ENCODE measurements at regions not wholly inside any gene's neighbourhood (a gene's known extent, or its start where the extent isn't known, plus 50 kb on each side); places are given as distances from the start of the nearest gene placed in this dataset.

GRCh38 chr20:48419173-48419572 is 408.6 kb downstream of the PREX1 start:
- Histone ChIP-seq H3K9ac (ENCODE audit: control insufficient read depth, insufficient read depth, low read length) (no peak overlapping the region), H3K79me2 (ENCODE audit: control insufficient read depth, insufficient read depth, low read length) (no peaks in the 10 kb centered on the region), H3K27me3 (replicated peaks in 1 of 2; ENCODE audit: control insufficient read depth in 2 of 2, insufficient read depth in 2 of 2, low read length in 1 of 2) (no peaks in the 10 kb centered on the region), H3K9me3 (replicated peaks; ENCODE audit: control insufficient read depth, insufficient read depth, low read length) (no peaks in the 10 kb centered on the region), H2AFZ (ENCODE audit: control insufficient read depth, low read depth, low read length) (no peak overlapping the region), H4K20me1 (ENCODE audit: control insufficient read depth, insufficient read depth) (no peaks in the 10 kb centered on the region), H3K36me3 (ENCODE audit: control insufficient read depth in 2 of 2, insufficient read depth in 2 of 2, low read length in 1 of 2) (no peaks in the 10 kb centered on the region), H3K4me3 (no peak overlapping the region), H3K4me2 (ENCODE audit: control insufficient read depth, insufficient read depth) (no peak overlapping the region), H3K27ac (ENCODE audit: control insufficient read depth, insufficient read depth) (no peak overlapping the region), H3K4me1 (ENCODE audit: control insufficient read depth, insufficient read depth, low read length) (peaks cover 3% of the 10 kb centered on the region; the same call in 1 of the 2 replicates)
- in situ Hi-C loops (cut with MboI): no loop called here
- RAD21 ChIA-PET (ENCODE audit: unreplicated experiment): interaction anchor here (3.6 kb wide), 1 partner anchor 201 kb away, joined by 28 read pairs; no protein-coding TSS in a partner anchor
- BruUV-seq (replicated peaks): no TSS peak
- TF ChIP-seq GABPA (IDR thresholded peaks at IDR 0.05; ENCODE audit: low read depth): no peak
- TF ChIP-seq ELK1 (IDR thresholded peaks at IDR 0.05; ENCODE audit: low read depth, low read length): no peak
- no peak for TF ChIP-seq MEF2A (IDR thresholded peaks at IDR 0.05; ENCODE audit: insufficient read depth, low read depth, low read length)
- TF ChIP-seq BRCA1 (IDR thresholded peaks at IDR 0.05; ENCODE audit: low read depth, low read length): no peak
- TF ChIP-seq RELA (IDR thresholded peaks at IDR 0.05; ENCODE audit: borderline replicate concordance, partially characterized antibody): no peak
- no peak for TF ChIP-seq ATF7 (IDR thresholded peaks at IDR 0.05; ENCODE audit: low read depth)
- no peak for TF ChIP-seq TARDBP (IDR thresholded peaks at IDR 0.05; ENCODE audit: borderline replicate concordance)
- TF ChIP-seq SRF (IDR thresholded peaks at IDR 0.05; ENCODE audit: low read depth in 2 of 2, low read length in 2 of 2): no peak
- no peak for TF ChIP-seq ZNF622 (IDR thresholded peaks at IDR 0.05)
- TF ChIP-seq KDM1A (IDR thresholded peaks at IDR 0.05; ENCODE audit: borderline replicate concordance): no peak
- no peak for TF ChIP-seq HDAC2 (IDR thresholded peaks at IDR 0.05)
- TF ChIP-seq ZNF217 (IDR thresholded peaks at IDR 0.05): no peak
- no peak for TF ChIP-seq MYC (IDR thresholded peaks at IDR 0.05; ENCODE audit: insufficient read depth, insufficient read length, insufficient replicate concordance, low read length, severe bottlenecking)
- no peak for TF ChIP-seq HCFC1 (IDR thresholded peaks at IDR 0.05; ENCODE audit: low read length)
- 71% methylated on average over 4 of the region's 4 CpGs for WGBS (ENCODE audit: insufficient coverage, insufficient replicate concordance, low lambda C conversion rate, missing lambda C conversion rate)
- CTCF ChIA-PET: interaction anchor here (1.1 to 1.3 kb wide), 3 partner anchors 79 to 201 kb away, joined by 3 to 15 read pairs (median 4); no protein-coding TSS in a partner anchor
- POLR2A ChIA-PET: no interaction called here
- intact Hi-C loops (cut with micrococcal nuclease; ENCODE audit: unreplicated experiment): no loop called here
- SMC1A ChIA-PET (ENCODE audit: uncharacterized antibody, unreplicated experiment): no interaction called here
- no peak for ATAC-seq
- no peak for DNase-seq (ENCODE audit: low read depth, low spot score)
- FAIRE-seq: no peak
